Ectodermal cell (in vitro differentiated cells): ENCODE measurements at regions not wholly inside any gene's neighbourhood (a gene's known extent, or its start where the extent isn't known, plus 50 kb on each side); places are given as distances from the start of the nearest gene placed in this dataset.
"Not testable (repeated sequence)": the region's sequence is repeated elsewhere in the genome, so short reads cannot be mapped to it uniquely, and the experiment has no call there.

Source experiments
- H3K27ac ChIP-seq: 2 replicates; pipeline ENCODE4 v1.7.0; 2013; ENCODE audit warnings: mild to moderate bottlenecking, low read depth, low read length; ENCODE audit not compliant: insufficient read depth, poor library complexity, severe bottlenecking
- H3K27me3 ChIP-seq: 2 replicates; pipeline ENCODE4 v1.7.0; 2013; ENCODE audit warnings: mild to moderate bottlenecking, low read length; ENCODE audit not compliant: insufficient read depth, control insufficient read depth, poor library complexity, severe bottlenecking
- H3K36me3 ChIP-seq: one replicate; pipeline ENCODE4 v1.7.0; 2013; ENCODE audit warnings: low read length; ENCODE audit not compliant: control insufficient read depth, insufficient read depth
- H3K4me1 ChIP-seq: one replicate; pipeline ENCODE4 v1.7.0; 2013; ENCODE audit warnings: low read length; ENCODE audit not compliant: control insufficient read depth, insufficient read depth
- H3K4me3 ChIP-seq: 2 replicates; pipeline ENCODE4 v1.7.0; 2013; ENCODE audit warnings: low read depth, low read length, control low read depth; ENCODE audit not compliant: insufficient read depth
- H3K9me3 ChIP-seq: 2 replicates; pipeline ENCODE4 v1.7.0; 2013; ENCODE audit warnings: mild to moderate bottlenecking, low read length, moderate library complexity; ENCODE audit not compliant: control insufficient read depth
- WGBS, 2 experiments: methylation state at CpG; one replicate each; pipeline ENCODE4 v1.1.7; 2013; ENCODE audit warnings: missing lambda C conversion rate in 2 of 2; 5-methylcytosine and 5-hydroxymethylcytosine counted together

DNA sequence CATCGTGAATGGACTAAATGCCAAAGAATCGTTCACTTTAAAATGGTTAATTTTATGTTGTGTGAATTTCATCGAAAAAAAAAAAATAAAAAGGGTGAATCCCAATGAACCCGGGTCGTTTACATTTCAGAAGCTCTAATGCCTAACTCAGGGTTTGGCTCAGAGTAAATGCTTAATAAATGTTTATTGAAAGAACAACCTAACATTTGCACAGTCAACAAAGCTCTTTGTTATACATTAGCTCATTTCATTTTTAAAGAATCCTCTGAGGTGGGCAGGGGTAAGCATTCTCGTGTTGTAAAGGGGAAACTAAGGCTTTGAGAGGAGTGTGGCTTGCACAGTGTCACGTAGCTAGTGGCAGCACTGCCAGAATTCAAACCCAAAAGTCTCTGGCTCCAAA lies 109.5 kb downstream of the RPLP1 start:
- Histone ChIP-seq H3K27me3 (no peaks in the 10 kb centered on the region), H3K27ac (no peak overlapping the region), H3K4me1 (peaks cover 7% of the 10 kb centered on the region), H3K4me3 (no peak overlapping the region), H3K9me3 (no peaks in the 10 kb centered on the region), H3K36me3 (no peaks in the 10 kb centered on the region)
- WGBS, 2 experiments, result 91 to 92% methylated on average over 7 of the region's 7 CpGs

GRCh38 chr15:69562564-69562963 lies 109.9 kb downstream of the RPLP1 start:
- no peaks in the 10 kb centered on the region for H3K9me3 ChIP-seq
- peaks cover 2% of the 10 kb centered on the region for H3K4me1 ChIP-seq
- 92 to 96% methylated on average over 4 of the region's 4 CpGs for WGBS, 2 experiments
- no peaks in the 10 kb centered on the region for H3K27me3 ChIP-seq
- no peak overlapping the region for H3K27ac ChIP-seq
- H3K4me3 ChIP-seq, result no peak overlapping the region
- H3K36me3 ChIP-seq, result no peaks in the 10 kb centered on the region

DNA sequence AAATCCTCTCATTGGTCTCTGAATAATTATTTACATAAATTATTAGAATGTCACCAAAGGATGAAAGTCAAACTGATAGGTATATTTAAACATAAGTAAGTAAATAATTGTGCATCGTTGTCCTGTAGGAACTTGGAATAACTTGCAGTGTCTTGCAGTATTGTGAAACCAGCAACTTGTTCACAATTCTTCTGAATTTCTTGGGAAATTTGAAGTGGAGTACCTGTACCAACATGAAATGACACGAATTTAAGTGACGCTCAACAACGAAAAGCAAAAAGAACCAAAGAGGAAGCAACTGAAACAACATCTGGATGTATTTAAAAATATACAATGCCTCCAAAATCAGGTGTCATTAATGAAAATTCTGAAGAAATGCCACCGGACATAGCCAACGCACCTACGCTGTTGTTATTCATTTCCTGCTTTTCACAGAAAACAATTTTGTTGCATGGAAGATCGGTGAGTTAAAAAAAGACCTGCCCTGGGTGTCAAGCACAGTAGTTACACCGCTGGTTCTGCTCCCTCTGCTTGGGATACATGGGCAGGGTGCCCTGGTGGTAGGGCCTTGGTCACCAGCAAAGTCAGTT lies 112.5 kb downstream of the RPLP1 start:
- Histone ChIP-seq H3K4me3 (no peak overlapping the region), H3K27me3 (no peaks in the 10 kb centered on the region), H3K9me3 (no peaks in the 10 kb centered on the region), H3K27ac (no peak overlapping the region), H3K4me1 (no peaks in the 10 kb centered on the region), H3K36me3 (no peaks in the 10 kb centered on the region)
- WGBS, 2 experiments, result 94 to 96% methylated on average over 9 of the region's 9 CpGs

DNA sequence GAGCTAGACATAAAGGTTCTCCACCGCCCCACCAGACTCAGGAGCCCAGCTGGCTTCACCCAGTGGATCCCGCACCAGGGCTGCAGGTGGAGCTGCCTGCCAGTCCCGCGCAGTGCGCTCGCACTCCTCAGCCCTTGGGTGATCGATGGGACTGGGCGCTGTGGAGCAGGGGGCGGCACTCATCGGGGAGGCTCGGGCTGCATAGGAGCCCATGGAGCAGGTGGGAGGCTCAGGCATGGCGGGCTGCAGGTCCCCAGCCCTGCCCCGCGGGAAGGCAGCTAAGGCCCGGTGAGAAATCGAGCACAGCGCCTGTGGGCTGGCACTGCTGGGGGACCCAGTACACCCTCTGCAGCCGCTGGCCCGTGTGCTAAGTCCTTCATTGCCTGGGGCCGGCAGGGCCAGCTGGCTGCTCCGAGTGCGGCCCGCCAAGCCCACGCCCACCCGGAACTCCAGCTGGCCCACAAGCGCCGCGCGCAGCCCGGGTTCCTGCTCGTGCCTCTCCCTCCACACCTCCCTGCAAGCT lies 114.7 kb downstream of the RPLP1 start:
- not testable (repeated sequence) for H3K4me1 ChIP-seq, H3K9me3 ChIP-seq, H3K27ac ChIP-seq, H3K27me3 ChIP-seq, H3K4me3 ChIP-seq, H3K36me3 ChIP-seq
- WGBS, 2 experiments, result 96 to 97% methylated on average over 31 of the region's 31 CpGs

DNA sequence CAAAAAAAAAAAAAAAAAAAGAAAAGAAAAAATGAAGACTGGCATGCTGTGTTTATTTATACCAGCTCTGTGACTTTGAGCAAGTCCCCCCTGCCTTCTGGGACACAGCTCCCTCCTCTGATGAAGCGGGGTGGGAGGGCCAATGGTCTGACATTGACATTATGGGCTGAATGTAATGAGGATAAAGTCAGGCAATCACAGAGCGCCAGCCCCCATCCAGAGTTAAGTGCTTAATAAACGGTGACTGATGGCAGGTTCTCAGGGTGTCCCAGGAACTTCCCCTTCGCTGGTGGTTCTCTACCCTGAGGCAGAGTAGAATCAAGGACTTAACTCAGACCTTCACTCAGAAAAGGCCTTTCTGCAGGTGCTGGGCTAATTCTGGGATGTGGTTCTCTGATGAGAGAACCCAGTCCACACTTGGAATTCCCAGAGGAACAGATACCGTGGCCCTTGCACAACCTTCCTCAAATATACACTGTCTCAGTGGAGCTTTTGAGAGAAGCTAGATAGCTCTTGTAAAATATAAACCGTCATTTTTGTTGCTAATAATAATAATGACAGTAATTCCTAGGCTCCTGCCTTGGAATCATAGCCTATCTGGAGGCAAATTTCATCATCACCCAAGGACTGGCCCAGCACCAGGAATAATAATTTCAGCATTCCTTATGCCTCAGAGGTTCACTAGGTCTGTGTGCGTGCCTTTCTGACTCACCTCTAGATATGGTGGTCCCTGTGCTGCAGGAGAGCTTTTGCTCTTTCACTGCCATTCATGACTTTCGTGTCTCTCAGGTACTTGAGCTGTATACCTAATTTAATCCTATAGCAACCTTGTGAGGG lies 115.8 kb downstream of the RPLP1 start:
- no peaks in the 10 kb centered on the region for H3K9me3 ChIP-seq
- 90 to 92% methylated on average over 7 to 8 of the region's 8 CpGs for WGBS, 2 experiments

DNA sequence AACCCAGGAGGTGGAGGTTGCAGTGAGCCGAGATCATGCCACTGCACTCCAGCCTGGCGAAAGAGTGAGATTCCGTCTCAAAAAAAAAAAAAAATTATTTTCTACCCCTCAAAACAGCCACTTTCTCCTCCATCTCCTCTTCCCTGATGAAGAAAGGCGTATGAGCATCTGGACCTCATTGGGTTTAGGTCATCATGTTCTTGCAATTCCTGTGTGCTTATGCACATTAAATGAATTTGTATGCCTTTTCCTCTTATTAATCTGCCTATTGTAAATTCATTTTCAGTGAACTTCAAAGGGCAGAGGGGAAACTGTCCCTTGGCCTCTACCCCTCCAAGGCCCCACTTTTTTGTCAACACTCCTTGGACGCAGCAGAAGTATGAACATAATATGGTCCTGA lies 117.8 kb downstream of the RPLP1 start:
- 56 to 59% methylated on average over 5 of the region's 5 CpGs for WGBS, 2 experiments
- H3K36me3 ChIP-seq, result no peaks in the 10 kb centered on the region
- no peaks in the 10 kb centered on the region for H3K9me3 ChIP-seq
- peaks cover 4% of the 10 kb centered on the region for H3K4me1 ChIP-seq
- H3K27ac ChIP-seq, result no peak overlapping the region
- no peaks in the 10 kb centered on the region for H3K27me3 ChIP-seq
- no peak overlapping the region for H3K4me3 ChIP-seq

More for the DNA sequence above, 115.8 kb downstream of the RPLP1 start:
- no peaks in the 10 kb centered on the region for H3K36me3 ChIP-seq
- H3K27ac ChIP-seq, result no peak overlapping the region
- no peak overlapping the region for H3K4me3 ChIP-seq
- no peaks in the 10 kb centered on the region for H3K27me3 ChIP-seq
- H3K4me1 ChIP-seq, result no peaks in the 10 kb centered on the region

DNA sequence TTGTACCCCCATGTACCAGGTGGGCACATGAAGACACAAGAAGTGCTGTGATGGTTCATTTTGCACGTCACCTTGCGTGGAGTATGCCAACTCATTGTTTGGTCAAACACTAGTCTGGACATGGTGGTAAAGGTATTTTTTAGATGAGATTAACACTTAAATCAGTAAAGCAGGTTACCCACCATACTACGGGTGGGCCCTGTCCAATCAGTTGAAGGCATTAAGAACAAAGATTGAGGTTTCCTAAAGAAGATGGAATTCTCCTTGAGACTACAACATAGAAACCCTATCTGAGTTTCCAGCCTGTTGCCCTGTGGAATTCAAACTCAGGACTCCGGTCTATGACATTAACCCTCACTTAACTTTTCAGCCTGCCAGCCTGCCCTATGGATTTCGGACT lies 118.4 kb downstream of the RPLP1 start:
- H3K36me3 ChIP-seq, result no peaks in the 10 kb centered on the region
- WGBS, 2 experiments, result 95 to 96% methylated on average over 5 of the region's 5 CpGs
- no peaks in the 10 kb centered on the region for H3K9me3 ChIP-seq
- peaks cover 4% of the 10 kb centered on the region for H3K4me1 ChIP-seq
- H3K27ac ChIP-seq, result no peak overlapping the region
- H3K4me3 ChIP-seq, result no peak overlapping the region
- H3K27me3 ChIP-seq, result no peaks in the 10 kb centered on the region

DNA sequence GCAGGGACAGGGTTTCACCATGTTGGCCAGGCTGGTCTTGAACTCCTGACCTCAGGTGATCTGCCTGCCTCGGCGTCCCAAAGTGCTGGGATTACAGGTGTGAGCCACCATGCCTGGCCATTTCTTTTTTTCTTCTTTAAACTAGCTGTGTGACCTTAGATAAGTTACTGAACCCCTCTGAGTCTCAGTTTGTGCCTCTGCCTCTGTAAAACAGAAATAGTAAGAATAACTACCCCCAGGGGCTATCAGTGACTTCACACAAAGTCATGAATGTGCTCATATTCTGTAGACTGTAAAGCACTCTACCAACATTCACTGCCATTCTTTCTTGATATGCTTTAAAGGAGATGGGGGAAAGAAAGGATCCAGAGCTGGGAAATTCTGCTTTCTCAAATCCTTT lies 120.7 kb downstream of the RPLP1 start:
- not testable (repeated sequence) for H3K4me3 ChIP-seq, H3K9me3 ChIP-seq, H3K36me3 ChIP-seq, H3K4me1 ChIP-seq, H3K27me3 ChIP-seq, H3K27ac ChIP-seq
- 89 to 98% methylated on average over 2 of the region's 2 CpGs for WGBS, 2 experiments

- no peaks in the 10 kb centered on the region for H3K27me3 ChIP-seq
- peaks cover 4% of the 10 kb centered on the region for H3K4me1 ChIP-seq
- no peaks in the 10 kb centered on the region for H3K36me3 ChIP-seq
- WGBS, 2 experiments, result 73% methylated on average over 13 of the region's 13 CpGs
- no peaks in the 10 kb centered on the region for H3K9me3 ChIP-seq
- no peak overlapping the region for H3K4me3 ChIP-seq
- H3K27ac ChIP-seq, result no peak overlapping the region
These were observed 121.3 kb downstream of the RPLP1 start for GRCh38 chr15:69573815-69574475.

GRCh38 chr15:69574506-69574905 lies 121.9 kb downstream of the RPLP1 start:
- Histone ChIP-seq H3K9me3 (no peaks in the 10 kb centered on the region), H3K4me3 (no peak overlapping the region), H3K27ac (no peak overlapping the region), H3K4me1 (peaks cover 8% of the 10 kb centered on the region), H3K27me3 (no peaks in the 10 kb centered on the region), H3K36me3 (no peaks in the 10 kb centered on the region)
- WGBS, 2 experiments, result 75 to 79% methylated on average over 5 of the region's 5 CpGs
